K562 (cell line): ENCODE measurements at regions not wholly inside any gene's neighbourhood (a gene's known extent, or its start where the extent isn't known, plus 50 kb on each side); places are given as distances from the start of the nearest gene placed in this dataset.

Experiments
- ATAC-seq: fragments of 200-7000 bp; cut with Tn5 transposase; 3 replicates; pipeline ENCODE4 v1.9.1; 2020; ENCODE audit warnings: moderate library complexity
- BruUV-seq: library from RNA; stranded (reverse); fragments of 400-500 nt; replicated peaks from 2 replicates; lab custom pipeline; 2021; lab: Mats Ljungman, UMichigan
- CTCF ChIA-PET: fragments of 300-600 bp; formaldehyde crosslinking; extraction: SDS; loops from one replicate; lab custom pipeline; 2021; ENCODE audit warnings: low intra/inter-chr PET ratio; lab: Yijun Ruan, JAX
- POLR2A ChIA-PET: fragments of 300-600, 350-650 bp; sonication (Branson Sonifier 250); formaldehyde crosslinking; extraction: SDS; loops from one replicate; lab custom pipeline; 2021; ENCODE audit warnings: antibody characterized with exemption, inconsistent platforms; lab: Yijun Ruan, JAX
- DNase-seq, 4 experiments: peaks; one replicate each; pipeline versions ENCODE4 v3.0.0 to v3.0.0-alpha.2; 2011 to 2018; ENCODE audit warnings: low spot score in 3 of 4, mixed read lengths in 3 of 4; ENCODE audit errors: extremely low read depth in 1 of 4
- FAIRE-seq: peaks from 2 replicates; lab custom pipeline; 2011; peaks lifted over from hg19 to GRCh38; lab: Jason Lieb, UNC
- H2AFZ ChIP-seq: 2 replicates; pipeline ENCODE4 v1.6.0; 2011; ENCODE audit warnings: low read depth, low read length, control low read depth, inconsistent platforms
- H3K27ac ChIP-seq: fragments of 200-600 bp; 3 replicates; pipeline ENCODE4 v1.8.0; 2011; ENCODE audit warnings: low read depth, mild to moderate bottlenecking, control low read depth, inconsistent platforms, low read length, moderate library complexity, mixed read lengths; ENCODE audit errors: extremely low read depth
- H3K27me3 ChIP-seq, 2 experiments: fragments of 300-600 bp in 1 of 2; 2 replicates in 1 of 2; 3 replicates in 1 of 2; pipeline versions ENCODE4 v1.6.0 to v1.8.0; 2011; ENCODE audit warnings: inconsistent platforms in 2 of 2, low read length in 2 of 2, mild to moderate bottlenecking in 1 of 2, mixed read lengths in 1 of 2, moderate library complexity in 1 of 2; ENCODE audit not compliant: control insufficient read depth in 2 of 2, insufficient read depth in 2 of 2
- H3K36me3 ChIP-seq: fragments of 300-600 bp; 3 replicates; pipeline ENCODE4 v1.8.0; 2011; ENCODE audit warnings: mild to moderate bottlenecking, low read length, inconsistent platforms; ENCODE audit not compliant: control insufficient read depth, insufficient read depth
- H3K4me1 ChIP-seq, 2 experiments: fragments of 200-600 bp in 1 of 2; replicated peaks in 1 of 2; 2 replicates in 1 of 2; 3 replicates in 1 of 2; pipeline versions ENCODE4 v1.5.1 to v1.8.0; 2011; ENCODE audit warnings: inconsistent platforms in 2 of 2, low read length in 2 of 2, mild to moderate bottlenecking in 1 of 2, mixed read lengths in 1 of 2, moderate library complexity in 1 of 2; ENCODE audit not compliant: control insufficient read depth in 2 of 2, insufficient read depth in 2 of 2
- H3K4me2 ChIP-seq: 2 replicates; pipeline ENCODE4 v1.6.1; 2011; ENCODE audit warnings: low read length, control low read depth, inconsistent platforms, mixed read lengths; ENCODE audit not compliant: insufficient read depth
- H3K4me3 ChIP-seq: fragments of 200-600 bp; sonication (generic), shearing (Covaris generic); 2 replicates; pipeline ENCODE4 v1.5.1; 2016; ENCODE audit warnings: control low read depth, inconsistent platforms
- H3K79me2 ChIP-seq: fragments of 200-600 bp; 3 replicates; pipeline ENCODE4 v1.8.0; 2011; ENCODE audit warnings: low read length, inconsistent platforms; ENCODE audit not compliant: control insufficient read depth, insufficient read depth
- H3K9ac ChIP-seq, 2 experiments: 2 replicates each; pipeline versions ENCODE4 v1.6.0 to v1.6.1; 2011; ENCODE audit warnings: low read depth in 2 of 2, low read length in 2 of 2, control low read depth in 1 of 2, inconsistent platforms in 1 of 2, mild to moderate bottlenecking in 1 of 2, mixed read lengths in 1 of 2; ENCODE audit not compliant: insufficient read depth in 1 of 2
- H3K9me1 ChIP-seq: one replicate; pipeline ENCODE4 v1.6.0; 2011; ENCODE audit warnings: inconsistent platforms, mild to moderate bottlenecking, low read length, moderate library complexity; ENCODE audit not compliant: control insufficient read depth, insufficient read depth
- H3K9me3 ChIP-seq: replicated peaks from 2 replicates; pipeline ENCODE4 v1.5.1; 2011; ENCODE audit warnings: low read depth, low read length, inconsistent platforms; ENCODE audit not compliant: control insufficient read depth, insufficient read depth
- H4K20me1 ChIP-seq: replicated peaks from 2 replicates; pipeline ENCODE4 v1.6.1; 2011; ENCODE audit warnings: low read length, inconsistent platforms, mixed read lengths; ENCODE audit not compliant: control insufficient read depth, insufficient read depth
- ASH1L ChIP-seq: fragments of 450-650 bp; IDR thresholded peaks from 2 replicates; pipeline ENCODE4 v1.6.1; 2018; ENCODE audit warnings: borderline replicate concordance, mild to moderate bottlenecking, low read depth; ENCODE audit not compliant: partially characterized antibody
- BRCA1 ChIP-seq, 2 experiments: fragments of 450-650 bp in 1 of 2; sonication (generic) in 1 of 2; formaldehyde crosslinking in 1 of 2; IDR thresholded peaks; 2 replicates each; pipeline versions ENCODE4 v1.5.0 to v1.6.1; 2017 to 2020; ENCODE audit warnings: mild to moderate bottlenecking in 1 of 2, missing genetic modification reagents in 1 of 2
- CBX2 ChIP-seq: fragments of 200-600 bp; sonication (generic); IDR thresholded peaks from one replicate; pipeline ENCODE4 v1.6.1; 2012; ENCODE audit warnings: mild to moderate bottlenecking, low read length, inconsistent platforms; ENCODE audit not compliant: insufficient read depth, poor library complexity, severe bottlenecking
- DLX4 ChIP-seq: fragments of 250-450 bp; sonication (Bioruptor Pico); IDR thresholded peaks from 2 replicates; pipeline ENCODE4 v1.6.1; 2021; ENCODE audit warnings: mild to moderate bottlenecking
- FOXO4 ChIP-seq: fragments of 450-650 bp; formaldehyde crosslinking; IDR thresholded peaks from 2 replicates; pipeline ENCODE4 v1.4.0; 2020; ENCODE audit warnings: mild to moderate bottlenecking, moderate library complexity
- MTA3 ChIP-seq: fragments of 450-650 bp; formaldehyde crosslinking; IDR thresholded peaks from 2 replicates; pipeline ENCODE4 v1.6.1; 2017; ENCODE audit warnings: mild to moderate bottlenecking, borderline replicate concordance
- PRPF4 ChIP-seq: fragments of 200-400 bp; formaldehyde crosslinking; IDR thresholded peaks from one replicate; pipeline ENCODE4 v1.6.1; 2017; ENCODE audit warnings: low read length, low read depth, mild to moderate bottlenecking; ENCODE audit not compliant: insufficient read depth, poor library complexity, severe bottlenecking
- RBM17 ChIP-seq: fragments of 200-400 bp; formaldehyde crosslinking; IDR thresholded peaks from 2 replicates; pipeline ENCODE4 v1.6.1; 2017; ENCODE audit warnings: low read depth, mild to moderate bottlenecking, low read length, borderline replicate concordance
- XRCC5 ChIP-seq: fragments of 200-400 bp; formaldehyde crosslinking; IDR thresholded peaks from 2 replicates; pipeline ENCODE4 v1.6.1; 2017; ENCODE audit warnings: low read depth, mild to moderate bottlenecking, low read length
- ZFP1 ChIP-seq: fragments of 450-650 bp; formaldehyde crosslinking; IDR thresholded peaks from 2 replicates; pipeline ENCODE4 v1.4.0; 2020; ENCODE audit warnings: mild to moderate bottlenecking, mixed read lengths
- ZNF212 ChIP-seq: fragments of 450-650 bp; formaldehyde crosslinking; IDR thresholded peaks from 2 replicates; pipeline ENCODE4 v1.4.0; 2020; ENCODE audit warnings: mild to moderate bottlenecking
- ZNF740 ChIP-seq, 3 experiments: fragments of 200-800 bp in 1 of 3; sonication (Bioruptor generic) in 1 of 3; sonication (generic) in 1 of 3; formaldehyde crosslinking in 1 of 3; IDR thresholded peaks; 2 replicates each; pipeline versions ENCODE4 v1.6.1 to v1.8.0; 2016 to 2022; ENCODE audit warnings: mild to moderate bottlenecking in 2 of 3, missing compliant biosample characterization in 2 of 3, missing genetic modification characterization in 2 of 3, missing genetic modification reagents in 1 of 3
- WGBS: fragments of 100-300 bp; shearing (Covaris generic); methylation state at CpG from one replicate; pipeline ENCODE4 v1.1.6; 2016; ENCODE audit warnings: low coverage, mixed read lengths; ENCODE audit not compliant: insufficient coverage; ENCODE audit errors: missing lambda C conversion rate; 5-methylcytosine and 5-hydroxymethylcytosine counted together
- in situ Hi-C: fragments of 300-500 bp; cut with MboI; formaldehyde crosslinking; loops from 4 replicates; pipeline ENCODE4 v1.15.0; 2018; ENCODE audit warnings: inconsistent platforms, mixed read lengths
- intact Hi-C: fragments of 100-400 bp; cut with micrococcal nuclease; formaldehyde crosslinking; loops from 2 replicates; pipeline ENCODE4 v1.14.2; 2022
- TF ChIP-seq, protein P1 (sequence below): sonication (generic); formaldehyde crosslinking; IDR thresholded peaks from 2 replicates; pipeline ENCODE4 v1.4.0; 2020; ENCODE audit warnings: mild to moderate bottlenecking, missing genetic modification reagents
- TF ChIP-seq, protein P2 (sequence below): fragments of 450-650 bp; conservative IDR thresholded peaks from 2 replicates; pipeline ENCODE4 v1.6.1; 2016; ENCODE audit warnings: missing genetic modification characterization, low read depth, mild to moderate bottlenecking, control low read depth, missing compliant biosample characterization

- WGBS, result 1% methylated on average over 8 of the region's 8 CpGs
- no peak for ATAC-seq
- intact Hi-C loops, result no loop called here
- FAIRE-seq, result no peak
- no TSS peak for BruUV-seq
- Histone ChIP-seq H2AFZ (no peak overlapping the region), H3K27me3 (peaks cover 0 to 9% of the 10 kb centered on the region in 2 experiments; a peak in 2 of 5 replicates), H3K4me1 (no peaks in the 10 kb centered on the region), H3K4me3 (no peak overlapping the region), H3K9ac (no peak overlapping the region), H3K36me3 (no peaks in the 10 kb centered on the region), H3K9me1 (no peaks in the 10 kb centered on the region), H3K4me2 (no peak overlapping the region), H3K27ac (no peak overlapping the region), H3K79me2 (no peaks in the 10 kb centered on the region), H4K20me1 (no peaks in the 10 kb centered on the region), H3K9me3 (no peaks in the 10 kb centered on the region)
- no peak for DNase-seq
- in situ Hi-C loops, result no loop called here
- ChIA-PET POLR2A (no interaction called here), CTCF (no interaction called here)
- TF ChIP-seq RBM17 (no peak), MTA3 (no peak), ZNF740 (CRISPR knock-in tag; IDR thresholded peaks at IDR 0.05) (no peak), ZNF740 (tag; IDR thresholded peaks at IDR 0.05) (no peak), ASH1L (no peak), DLX4 (no peak), CBX2 (no peak), XRCC5 (no peak), FOXO4 (CRISPR knock-in tag) (no peak), BRCA1 (IDR thresholded peaks at IDR 0.05) (no peak), BRCA1 (CRISPR knock-in tag; IDR thresholded peaks at IDR 0.05) (no peak), ZFP1 (CRISPR knock-in tag) (no peak), ZNF212 (no peak), PRPF4 (no peak)
- TF ChIP-seq, protein P1, sequence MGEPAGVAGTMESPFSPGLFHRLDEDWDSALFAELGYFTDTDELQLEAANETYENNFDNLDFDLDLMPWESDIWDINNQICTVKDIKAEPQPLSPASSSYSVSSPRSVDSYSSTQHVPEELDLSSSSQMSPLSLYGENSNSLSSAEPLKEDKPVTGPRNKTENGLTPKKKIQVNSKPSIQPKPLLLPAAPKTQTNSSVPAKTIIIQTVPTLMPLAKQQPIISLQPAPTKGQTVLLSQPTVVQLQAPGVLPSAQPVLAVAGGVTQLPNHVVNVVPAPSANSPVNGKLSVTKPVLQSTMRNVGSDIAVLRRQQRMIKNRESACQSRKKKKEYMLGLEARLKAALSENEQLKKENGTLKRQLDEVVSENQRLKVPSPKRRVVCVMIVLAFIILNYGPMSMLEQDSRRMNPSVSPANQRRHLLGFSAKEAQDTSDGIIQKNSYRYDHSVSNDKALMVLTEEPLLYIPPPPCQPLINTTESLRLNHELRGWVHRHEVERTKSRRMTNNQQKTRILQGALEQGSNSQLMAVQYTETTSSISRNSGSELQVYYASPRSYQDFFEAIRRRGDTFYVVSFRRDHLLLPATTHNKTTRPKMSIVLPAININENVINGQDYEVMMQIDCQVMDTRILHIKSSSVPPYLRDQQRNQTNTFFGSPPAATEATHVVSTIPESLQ (CRISPR knock-in tag), result no peak
- TF ChIP-seq, protein P2, sequence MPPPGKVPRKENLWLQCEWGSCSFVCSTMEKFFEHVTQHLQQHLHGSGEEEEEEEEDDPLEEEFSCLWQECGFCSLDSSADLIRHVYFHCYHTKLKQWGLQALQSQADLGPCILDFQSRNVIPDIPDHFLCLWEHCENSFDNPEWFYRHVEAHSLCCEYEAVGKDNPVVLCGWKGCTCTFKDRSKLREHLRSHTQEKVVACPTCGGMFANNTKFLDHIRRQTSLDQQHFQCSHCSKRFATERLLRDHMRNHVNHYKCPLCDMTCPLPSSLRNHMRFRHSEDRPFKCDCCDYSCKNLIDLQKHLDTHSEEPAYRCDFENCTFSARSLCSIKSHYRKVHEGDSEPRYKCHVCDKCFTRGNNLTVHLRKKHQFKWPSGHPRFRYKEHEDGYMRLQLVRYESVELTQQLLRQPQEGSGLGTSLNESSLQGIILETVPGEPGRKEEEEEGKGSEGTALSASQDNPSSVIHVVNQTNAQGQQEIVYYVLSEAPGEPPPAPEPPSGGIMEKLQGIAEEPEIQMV (tag), result no peak
Measured at GRCh38 chr2:126822115-126822514, 76.6 kb upstream of the TEX51 start.
